GM18868 (cell line): ENCODE measurements at regions not wholly inside any gene's neighbourhood (a gene's known extent, or its start where the extent isn't known, plus 50 kb on each side); places are given as distances from the start of the nearest gene placed in this dataset.

Experiments used
- ATAC-seq: cut with Tn5 transposase; IDR thresholded peaks from one replicate; pipeline ENCODE4 v1.9.1; 2021; ENCODE audit warnings: mild to moderate bottlenecking, moderate library complexity; ENCODE audit not compliant: unreplicated experiment

DNA sequence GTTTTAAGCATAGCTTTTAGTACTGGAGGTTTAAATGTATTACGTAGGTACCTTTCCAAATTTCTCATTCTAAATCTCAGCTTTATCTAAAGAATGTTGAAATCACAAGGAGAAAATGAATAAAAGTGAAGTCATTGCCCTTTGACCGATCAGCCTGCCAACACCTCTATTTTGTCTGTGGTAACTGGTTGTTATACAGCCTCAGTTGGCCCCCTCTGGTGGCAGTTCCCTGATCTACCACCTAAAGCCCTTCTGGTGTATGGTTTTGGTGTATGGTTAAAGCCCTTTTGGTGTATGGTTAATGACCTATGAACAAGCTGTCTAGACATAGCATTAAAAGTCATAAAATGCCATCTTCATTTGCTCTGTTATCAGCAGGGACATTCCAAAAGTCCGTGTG is 378.2 kb upstream of the AZI2 start:
- peak; percentile 97 for ATAC-seq

DNA sequence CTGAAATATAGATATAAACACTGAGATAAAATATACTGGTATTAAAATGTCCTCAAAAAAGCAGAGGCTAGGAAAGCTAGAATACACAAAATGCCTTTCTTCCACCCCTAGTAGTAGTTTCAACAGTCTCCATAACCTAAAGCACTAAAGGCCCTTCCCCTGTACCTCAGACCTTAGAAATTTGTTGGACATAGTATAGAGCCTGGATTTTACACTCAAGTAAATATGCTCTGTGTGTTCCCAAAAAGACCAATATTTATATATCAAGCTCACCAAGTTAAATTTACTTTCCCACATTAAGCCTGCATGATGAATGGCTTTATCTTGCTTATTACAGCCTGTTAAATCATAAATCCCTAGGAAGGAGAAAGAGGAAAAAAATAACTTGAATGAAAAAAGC is 378.7 kb upstream of the AZI2 start:
- ATAC-seq = no peak

DNA sequence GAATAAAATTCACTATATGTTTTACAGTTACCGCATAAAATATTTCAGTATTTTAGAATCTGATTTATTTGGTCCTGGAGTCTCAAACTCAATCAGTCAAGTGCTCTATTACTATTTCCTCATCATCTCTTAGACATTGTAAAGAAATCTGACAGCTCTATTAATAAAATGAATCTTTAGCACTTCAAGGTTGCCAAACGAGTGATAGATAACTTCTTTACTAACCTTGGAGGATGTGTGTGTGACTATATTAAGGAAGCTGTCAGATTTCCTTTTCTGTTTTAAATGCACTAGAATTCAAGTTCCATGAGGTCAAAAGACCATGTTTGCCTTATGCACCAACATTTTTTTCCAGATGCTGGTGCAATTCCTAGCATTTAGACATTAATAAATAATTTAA is 389.8 kb upstream of the AZI2 start:
- no peak for ATAC-seq

DNA sequence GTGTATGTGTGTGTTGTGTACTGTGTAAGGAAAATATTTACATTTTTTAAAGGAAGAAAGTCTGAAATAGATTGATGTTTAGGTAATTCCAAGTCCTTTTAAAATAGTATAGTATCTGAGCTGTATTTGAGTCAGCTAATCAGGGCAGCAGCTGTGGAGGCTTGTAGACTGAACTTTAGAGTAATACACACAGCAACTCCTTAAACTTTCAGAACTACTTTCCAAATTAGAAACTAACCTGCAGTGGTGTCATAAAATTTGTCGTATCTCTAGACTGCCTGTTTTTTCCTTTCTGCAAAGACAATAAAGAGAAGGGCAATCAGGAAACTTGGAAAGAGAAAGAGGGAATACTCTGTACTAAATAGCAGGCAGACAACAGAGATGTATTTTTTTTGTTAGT is 391.0 kb upstream of the AZI2 start:
- ATAC-seq = no peak

DNA sequence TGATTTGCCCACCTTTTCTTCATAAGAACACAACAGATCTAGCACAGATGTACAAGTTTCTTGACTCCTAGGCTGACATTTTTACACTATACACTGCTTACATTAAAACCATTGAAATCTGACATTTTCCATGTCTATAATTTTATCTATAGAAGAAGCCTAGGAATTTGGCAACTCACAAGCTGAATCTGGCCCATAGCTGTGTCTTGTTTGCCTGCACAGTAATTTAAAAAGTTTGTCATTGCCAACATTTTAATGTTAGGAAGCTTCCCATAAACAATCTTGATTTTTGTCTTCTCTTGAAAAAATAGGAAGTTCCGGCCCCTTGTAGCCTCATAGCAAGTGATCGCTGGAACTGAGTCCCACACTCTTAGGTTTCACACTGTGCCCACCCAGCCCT is 394.6 kb upstream of the AZI2 start:
- ATAC-seq = no peak

DNA sequence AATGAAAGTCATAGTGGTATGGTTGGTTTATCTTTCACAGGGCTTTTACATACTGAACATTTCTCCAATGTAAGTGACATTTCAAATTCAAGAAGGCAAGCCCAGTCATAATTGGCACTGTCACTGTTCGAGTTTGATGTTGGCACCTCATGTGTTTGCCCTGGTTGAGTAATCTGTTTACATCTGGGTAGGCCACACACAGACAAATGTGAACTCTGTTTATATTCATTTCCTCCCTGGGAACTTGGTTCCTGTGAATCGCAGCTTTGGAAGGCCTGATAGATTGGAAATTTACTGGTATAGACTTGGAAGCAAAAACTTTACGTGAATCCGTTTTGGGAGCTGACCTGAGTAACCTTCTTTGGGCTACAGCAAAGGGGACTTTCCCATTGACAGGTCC is 395.2 kb upstream of the AZI2 start:
- no peak for ATAC-seq

DNA sequence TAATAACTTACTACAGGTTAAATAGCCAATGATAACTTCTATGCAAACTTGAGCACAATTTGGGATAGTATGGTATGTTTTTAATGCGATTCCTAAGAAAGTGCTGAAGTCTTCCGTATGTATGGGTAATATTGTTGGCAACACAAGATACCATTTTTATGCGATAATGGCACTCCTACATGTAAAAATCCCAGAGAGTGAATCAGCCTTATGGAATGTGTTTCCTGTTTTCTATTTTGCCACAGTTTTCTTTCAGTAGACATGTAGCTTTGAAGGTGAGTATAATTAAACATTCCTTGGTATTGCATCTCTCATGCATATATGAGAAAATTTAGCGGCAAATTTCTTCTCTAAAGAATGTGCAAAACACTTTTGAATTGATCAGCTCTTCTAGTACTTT is 396.8 kb upstream of the AZI2 start:
- no peak for ATAC-seq

DNA sequence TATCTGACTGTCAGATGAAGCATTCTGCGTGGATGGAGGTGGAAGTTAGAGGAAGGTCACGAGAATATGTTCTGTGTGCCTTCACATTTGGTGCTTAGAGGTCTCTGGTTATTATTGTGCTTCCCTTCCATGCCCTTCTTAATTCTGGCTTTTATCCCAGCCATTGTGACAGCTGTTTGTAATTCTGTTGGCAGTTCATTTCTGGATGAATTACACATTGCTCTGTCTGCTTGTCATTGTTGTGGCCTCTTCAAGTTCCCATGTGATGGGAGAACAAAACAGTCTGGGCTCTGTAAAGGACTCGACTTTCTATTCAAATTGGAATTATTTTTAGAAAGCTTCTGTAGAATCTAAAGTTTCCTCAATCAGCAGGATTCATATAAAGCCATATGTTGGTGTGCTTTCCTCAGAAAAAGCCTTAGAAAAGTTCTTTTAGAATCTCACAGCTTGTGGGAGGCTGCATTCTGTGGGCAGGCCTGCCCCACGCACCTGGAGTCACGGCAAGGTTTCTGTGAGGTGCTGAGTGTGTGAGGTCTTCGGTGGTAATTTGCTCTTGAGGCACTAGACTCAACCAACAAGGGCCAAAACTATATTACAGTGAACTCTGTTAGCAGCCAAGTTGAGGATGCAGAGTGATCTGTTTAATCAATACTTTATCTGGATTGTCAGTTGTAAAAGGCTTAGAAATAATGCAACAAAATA is 397.4 kb upstream of the AZI2 start:
- ATAC-seq = no peak

DNA sequence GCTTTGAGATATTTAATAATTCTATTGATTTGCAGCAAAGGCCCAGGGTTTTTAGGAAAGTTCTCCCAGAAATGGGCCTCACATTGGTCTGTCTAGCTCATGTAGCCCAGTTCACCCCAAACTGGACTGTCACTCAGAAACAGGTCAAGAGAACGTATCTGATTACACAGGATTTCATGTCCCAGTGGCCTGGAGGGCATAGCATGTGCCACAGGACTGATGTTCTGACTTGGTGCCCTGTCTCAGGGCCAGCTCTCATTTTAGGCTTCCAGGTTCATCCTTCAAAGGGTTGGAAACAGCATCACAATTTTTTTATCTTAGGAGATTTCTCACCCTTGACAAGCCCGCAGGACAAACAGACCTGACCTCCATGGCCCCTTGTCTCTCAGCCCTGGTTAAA is 398.4 kb upstream of the AZI2 start:
- no peak for ATAC-seq

DNA sequence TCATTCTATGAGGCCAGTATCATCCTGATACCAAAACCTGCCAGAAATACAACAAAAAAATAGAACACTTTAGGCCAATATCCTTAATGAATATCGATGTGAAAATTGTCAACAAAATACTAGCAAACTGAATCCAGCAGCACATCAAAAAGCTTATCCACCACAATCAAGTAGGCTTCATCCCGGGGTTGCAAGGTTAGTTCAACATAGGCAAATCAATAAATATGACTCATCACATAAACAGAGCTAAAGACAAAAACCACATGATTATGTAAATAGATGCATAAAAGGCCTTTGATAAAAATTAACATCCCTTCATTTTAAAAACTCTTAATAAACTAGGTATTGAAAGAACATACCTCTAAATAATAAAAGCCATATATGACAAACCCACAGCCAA is 403.2 kb upstream of the AZI2 start:
- ATAC-seq = no peak

DNA sequence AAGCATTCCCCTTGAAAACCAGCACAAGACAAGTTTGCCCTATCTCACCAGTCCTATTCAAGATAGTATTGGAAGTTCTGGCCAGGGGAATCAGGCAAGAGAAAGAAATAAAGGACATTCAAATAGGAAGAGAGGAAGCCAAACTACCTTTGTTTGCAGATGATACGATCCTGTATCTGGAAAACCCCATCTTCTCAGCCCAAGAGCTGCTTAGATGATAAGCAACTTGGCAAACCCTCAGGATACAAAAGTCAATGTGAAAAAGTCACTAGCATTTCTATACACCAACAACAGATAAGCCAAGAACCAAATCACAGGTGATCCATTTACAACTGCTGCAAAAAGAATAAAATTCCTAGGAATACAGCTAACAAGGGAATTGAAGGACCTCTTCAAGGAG is 403.7 kb upstream of the AZI2 start:
- no peak for ATAC-seq

DNA sequence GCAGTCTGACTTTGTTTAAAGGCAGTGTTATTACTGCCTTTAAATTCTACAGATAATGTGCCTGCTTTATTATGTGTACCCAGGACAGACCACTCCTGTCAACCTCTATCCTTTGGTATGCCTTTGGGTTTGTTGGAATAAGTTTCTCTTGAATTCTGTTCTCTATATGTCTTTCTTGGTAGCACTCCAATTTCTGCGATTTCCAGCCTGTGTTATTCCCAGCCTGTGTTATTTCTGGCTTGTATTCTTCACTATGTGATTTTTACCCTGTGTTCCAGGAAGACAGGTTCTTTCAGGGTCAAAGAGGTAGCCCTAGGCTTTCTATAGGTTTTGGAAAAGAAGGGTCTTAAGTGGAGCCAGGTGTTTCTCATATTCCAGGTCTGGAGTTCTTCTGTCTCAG is 407.4 kb upstream of the AZI2 start:
- no peak for ATAC-seq

DNA sequence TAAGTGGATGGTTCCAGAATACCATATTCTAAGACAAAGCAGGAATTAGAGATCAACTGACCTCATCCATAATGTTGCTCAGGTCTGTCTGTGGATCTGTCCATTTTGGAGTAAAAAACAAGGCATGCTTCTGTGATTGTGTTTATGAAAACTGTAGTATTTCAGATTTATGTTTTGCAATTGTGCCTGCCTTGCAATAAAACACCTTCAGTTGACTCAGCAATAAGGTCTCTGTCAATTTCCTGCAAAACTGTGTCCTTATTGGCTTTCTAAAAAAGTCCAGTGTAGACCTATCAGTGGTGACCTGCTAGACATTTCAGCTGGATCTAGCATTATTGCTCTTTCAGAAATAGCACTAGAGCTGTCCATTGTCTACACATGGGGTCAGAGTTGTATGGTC is 409.5 kb upstream of the AZI2 start:
- ATAC-seq = no peak

DNA sequence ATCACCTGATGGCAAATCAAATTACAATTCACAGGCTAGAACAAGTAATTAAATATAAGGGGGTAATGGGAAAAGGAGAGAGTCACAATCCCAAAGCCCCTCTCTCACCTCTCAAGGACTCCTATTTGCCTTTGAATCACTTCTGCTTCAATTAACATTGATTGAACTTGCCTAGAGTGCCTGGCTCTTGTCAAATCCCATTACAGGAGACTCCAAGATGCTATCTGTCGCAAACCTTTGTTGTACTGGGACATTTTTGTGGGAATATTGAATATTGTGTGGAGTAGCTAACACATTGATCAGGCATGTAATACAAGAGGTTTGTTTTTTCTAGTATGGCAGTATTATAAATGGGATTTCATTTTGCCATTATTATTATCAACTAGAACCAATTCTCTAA is 412.8 kb upstream of the AZI2 start:
- no peak for ATAC-seq

DNA sequence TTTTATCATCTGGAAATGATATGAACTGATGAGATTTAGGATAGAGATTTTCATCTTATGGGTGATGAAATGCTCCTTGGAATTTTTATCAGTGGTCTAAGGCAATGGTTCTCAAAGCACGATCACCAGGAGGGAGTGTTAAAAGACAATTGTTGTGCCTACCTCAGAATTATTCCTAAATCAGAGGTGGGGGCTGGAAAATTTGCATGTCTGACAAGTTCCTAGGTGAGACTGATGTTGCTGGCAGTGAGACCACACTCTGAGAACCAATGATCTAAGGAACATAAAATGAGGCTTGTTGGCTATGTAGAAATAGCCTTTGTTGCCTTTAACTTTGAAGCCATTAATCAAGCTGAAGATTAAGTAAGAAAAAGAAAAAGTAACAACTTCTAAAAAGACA is 416.6 kb upstream of the AZI2 start:
- ATAC-seq = no peak

DNA sequence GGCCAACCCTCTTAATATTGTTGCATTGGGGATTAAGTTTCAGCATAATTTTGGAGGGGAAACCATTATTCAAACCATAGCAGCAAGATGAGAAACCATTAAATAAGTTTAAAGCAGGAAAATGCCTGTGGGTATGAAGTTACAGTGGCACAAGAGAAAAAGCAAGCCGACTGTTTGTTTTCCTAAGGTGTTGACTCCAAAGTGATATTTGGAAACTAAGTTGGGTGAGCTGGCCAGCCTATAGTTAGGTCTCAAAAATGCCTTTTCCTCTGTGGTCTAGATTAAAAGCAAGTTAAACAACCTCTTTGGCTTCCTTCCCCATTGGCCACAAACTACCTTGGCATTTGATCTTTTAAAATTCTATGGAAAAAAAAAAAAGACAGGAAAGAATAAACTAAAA is 419.8 kb upstream of the AZI2 start:
- no peak for ATAC-seq

DNA sequence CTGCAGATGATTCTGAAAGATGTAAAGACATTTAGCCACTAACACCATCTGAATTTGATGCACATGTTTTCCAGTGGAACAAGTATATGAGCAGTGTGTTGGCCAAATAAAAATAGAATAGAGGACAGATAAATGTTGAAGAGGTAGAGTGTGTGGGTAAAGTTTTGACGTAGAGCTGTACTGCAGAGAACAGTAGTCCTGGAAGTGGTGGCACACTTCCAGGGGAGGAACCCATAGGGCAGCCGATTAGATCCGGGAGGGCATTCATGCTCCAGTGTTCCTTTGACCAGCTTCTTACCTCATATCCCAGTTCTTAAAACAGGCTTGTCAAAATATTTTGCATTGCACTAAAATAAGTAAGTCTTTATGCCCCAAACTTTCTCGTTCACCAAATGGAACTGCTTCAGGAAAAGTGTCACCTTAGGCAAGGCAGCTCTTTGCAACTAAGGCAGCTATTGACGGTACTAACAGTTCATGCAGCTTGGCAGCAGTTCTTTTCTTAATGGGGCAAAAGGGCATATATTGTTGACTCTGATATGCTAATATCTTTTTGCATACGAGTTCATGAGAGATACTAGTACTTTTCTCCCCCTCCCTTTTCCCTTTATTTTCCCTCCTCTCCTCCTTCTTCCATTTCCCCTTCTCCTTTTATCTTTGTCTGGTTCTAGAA is 429.3 kb upstream of the AZI2 start:
- no peak for ATAC-seq

DNA sequence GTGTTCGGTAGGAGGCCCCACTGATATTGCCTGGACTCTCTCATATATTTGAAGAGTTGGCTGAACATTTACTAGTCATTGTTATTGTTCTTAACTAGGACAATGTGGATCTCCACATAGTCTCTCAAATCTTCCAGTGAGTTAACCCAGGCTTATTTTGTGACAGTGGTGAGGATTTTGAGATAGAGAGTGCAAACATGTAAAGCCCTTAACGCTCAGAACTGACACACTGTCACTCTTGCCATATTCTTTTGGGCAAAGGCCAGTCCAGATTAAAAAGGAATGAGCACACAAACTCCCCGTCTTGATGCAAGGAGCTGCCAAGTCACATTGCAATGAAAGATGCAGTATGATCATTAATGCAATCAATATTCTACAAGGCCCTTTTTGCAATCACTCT is 431.9 kb upstream of the AZI2 start:
- ATAC-seq = no peak

DNA sequence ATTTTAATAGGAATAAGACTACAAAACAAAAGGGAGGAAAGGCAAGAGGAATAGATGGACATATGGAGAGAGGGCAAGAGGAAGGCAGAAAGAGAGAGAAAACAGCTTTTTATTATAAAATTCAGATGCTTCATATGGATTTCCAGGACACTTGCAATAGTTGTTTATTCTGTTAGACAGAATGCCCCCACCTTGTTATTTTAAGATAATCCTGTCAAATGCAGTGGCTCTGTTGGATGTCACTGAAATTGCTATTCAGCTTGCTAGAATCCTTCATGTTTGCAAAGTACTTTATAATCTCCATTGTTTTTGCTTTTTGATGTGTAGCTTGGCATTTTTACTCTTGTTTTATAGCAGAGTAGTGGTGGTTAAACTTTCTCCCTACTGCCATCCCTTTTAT is 432.4 kb upstream of the AZI2 start:
- no peak for ATAC-seq

DNA sequence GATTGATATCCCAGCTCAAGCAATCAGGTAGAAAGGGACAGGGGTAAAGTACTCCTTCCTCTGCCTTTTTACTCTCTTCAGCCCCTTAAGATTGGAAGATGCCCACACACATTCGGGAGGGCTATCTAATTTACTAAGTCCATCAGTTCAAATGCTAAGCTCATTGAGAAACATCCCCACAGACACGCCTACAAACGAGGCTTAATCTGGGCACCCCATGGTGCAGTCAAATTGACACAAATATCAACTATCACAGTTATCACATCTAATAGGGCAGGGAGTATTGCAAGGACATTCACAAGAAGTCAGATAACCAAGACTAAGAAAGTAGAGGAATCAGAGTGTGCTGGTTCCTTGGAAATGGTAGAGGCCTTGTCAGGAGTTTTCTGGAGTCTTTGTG is 437.8 kb upstream of the AZI2 start:
- ATAC-seq = no peak

DNA sequence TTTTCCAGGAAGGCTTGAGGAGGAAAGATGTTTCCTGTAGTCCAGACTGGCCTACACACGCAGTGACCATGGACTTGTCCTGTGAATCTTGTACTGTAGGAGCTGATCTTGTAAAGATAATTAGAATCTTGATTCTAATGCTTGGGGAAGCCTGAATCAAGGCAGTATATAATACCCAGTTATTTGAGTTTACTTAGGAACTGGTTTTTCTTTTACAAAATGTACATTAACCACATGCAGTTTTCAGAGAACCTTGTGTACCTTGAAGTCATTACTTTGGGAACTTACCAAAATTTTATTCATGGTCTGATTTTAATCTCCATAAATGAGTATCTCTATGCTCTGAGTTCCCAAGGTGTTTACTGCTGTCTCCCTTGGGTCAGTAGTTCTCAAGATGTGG is 439.9 kb upstream of the AZI2 start:
- no peak for ATAC-seq

DNA sequence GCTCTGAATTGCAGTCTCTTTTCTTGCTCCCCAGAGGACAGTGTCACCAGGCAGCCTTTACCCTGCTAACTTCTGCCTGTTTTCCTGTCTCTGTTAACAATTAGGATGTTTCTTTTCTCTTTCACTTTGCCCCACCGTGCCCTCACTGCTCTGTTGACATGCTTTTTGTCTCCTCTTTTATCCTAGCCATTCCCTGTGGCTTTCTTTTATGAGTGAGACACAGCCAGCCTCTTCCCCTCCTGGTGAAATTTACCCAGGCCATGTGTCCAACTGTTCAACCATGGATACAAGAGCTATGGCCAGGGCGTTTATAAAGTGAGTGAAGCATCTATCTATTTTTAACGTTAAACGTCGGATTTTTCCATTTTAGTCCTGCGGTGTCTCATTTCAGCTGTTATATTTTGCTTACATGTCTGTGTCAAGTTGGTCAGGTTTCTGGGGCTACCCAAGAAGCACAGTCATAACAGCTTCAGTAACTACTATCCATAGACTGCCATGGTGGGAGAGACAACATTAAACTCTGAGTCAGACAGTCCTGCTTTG is 443.2 kb upstream of the AZI2 start:
- ATAC-seq = no peak

DNA sequence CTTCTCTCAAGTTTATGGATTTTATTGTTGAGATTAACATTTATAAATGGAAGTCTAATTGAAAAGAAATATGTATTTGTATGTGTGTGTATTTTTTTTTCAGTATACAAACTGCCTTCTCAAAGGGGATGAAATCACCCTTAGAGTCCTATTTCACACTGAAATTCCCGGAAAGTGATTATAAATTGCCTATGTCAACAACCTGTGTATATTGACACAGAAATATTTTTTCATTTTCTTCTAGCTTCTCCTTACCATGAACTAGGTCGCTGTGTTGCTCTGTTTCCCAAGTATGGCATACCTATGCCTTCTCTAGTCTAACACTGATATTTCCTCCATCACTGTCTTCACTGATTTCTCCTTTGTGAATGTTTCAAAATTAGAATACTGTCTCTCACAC is 444.0 kb upstream of the AZI2 start:
- ATAC-seq = no peak
